ENCODE measurements at regions not wholly inside any gene's neighbourhood (a gene's known extent, or its start where the extent isn't known, plus 50 kb on each side); places are given as distances from the start of the nearest gene placed in this dataset.

- no peak overlapping the region for H3K27ac ChIP-seq (replicated peaks in 1 of 4)
- peaks cover 0 to 10% (median 0%) of the 10 kb centered on the region in 4 donors for H3K9me3 ChIP-seq
- peaks cover 0 to 5% (median 0%) of the 10 kb centered on the region in 4 donors for H3K4me1 ChIP-seq
- no peak for DNase-seq (ENCODE audit: extremely low spot score)
- 73% methylated on average over 6 of the region's 6 CpGs for WGBS
- H3K36me3 ChIP-seq, result no peaks in the 10 kb centered on the region
- H3K27me3 ChIP-seq, result peaks cover 0 to 55% (median 0%) of the 10 kb centered on the region in 4 donors
- intact Hi-C loops (cut with DNase I), result no loop called here
- TF ChIP-seq POLR2AphosphoS5 (IDR thresholded peaks at IDR 0.05) (no peak), EP300 (IDR thresholded peaks at IDR 0.05) (no peak), POLR2A (IDR thresholded peaks at IDR 0.05; ENCODE audit: low read depth) (no peak), CTCF (IDR thresholded peaks at IDR 0.05) (no peak)
- H3K4me3 ChIP-seq, result no peak overlapping the region
Measured at GRCh38 chr13:111462944-111463343, 142.5 kb downstream of the TEX29 start.

- TF ChIP-seq EP300 (IDR thresholded peaks at IDR 0.05), result no peak
- TF ChIP-seq POLR2A (IDR thresholded peaks at IDR 0.05; ENCODE audit: low read depth), result no peak
- TF ChIP-seq CTCF (IDR thresholded peaks at IDR 0.05), result no peak
- no peak for TF ChIP-seq POLR2AphosphoS5 (IDR thresholded peaks at IDR 0.05)
- no peak for DNase-seq (ENCODE audit: extremely low spot score)
- 78% methylated on average over 7 of the region's 7 CpGs for WGBS
- H3K27me3 ChIP-seq, result peaks cover 0 to 56% (median 0%) of the 10 kb centered on the region in 4 donors
- H3K9me3 ChIP-seq, result peaks cover 0 to 10% (median 0%) of the 10 kb centered on the region in 4 donors
- intact Hi-C loops (cut with DNase I), result no loop called here
- no peak overlapping the region for H3K27ac ChIP-seq (replicated peaks in 1 of 4)
- no peaks in the 10 kb centered on the region for H3K4me1 ChIP-seq
- no peak overlapping the region for H3K4me3 ChIP-seq
- H3K36me3 ChIP-seq, result no peaks in the 10 kb centered on the region
Measured at GRCh38 chr13:111467111-111467890, 146.9 kb downstream of the TEX29 start.

GRCh38 chr13:111468037-111468959 is 147.9 kb downstream of the TEX29 start:
- DNase-seq (ENCODE audit: extremely low spot score), result no peak
- intact Hi-C loops (cut with DNase I), result no loop called here
- H3K9me3 ChIP-seq, result peaks cover 0 to 10% (median 0%) of the 10 kb centered on the region in 4 donors
- H3K27ac ChIP-seq (replicated peaks in 1 of 4), result no peak overlapping the region
- H3K4me3 ChIP-seq, result no peak overlapping the region
- H3K4me1 ChIP-seq, result no peaks in the 10 kb centered on the region
- H3K36me3 ChIP-seq, result no peaks in the 10 kb centered on the region
- no peak for TF ChIP-seq CTCF (IDR thresholded peaks at IDR 0.05)
- TF ChIP-seq POLR2A (IDR thresholded peaks at IDR 0.05; ENCODE audit: low read depth), result no peak
- TF ChIP-seq POLR2AphosphoS5 (IDR thresholded peaks at IDR 0.05), result no peak
- TF ChIP-seq EP300 (IDR thresholded peaks at IDR 0.05), result no peak
- peaks cover 0 to 60% (median 0%) of the 10 kb centered on the region in 4 donors for H3K27me3 ChIP-seq
- WGBS, result 88% methylated on average over 23 of the region's 23 CpGs

GRCh38 chr13:111469450-111469849 is 149.0 kb downstream of the TEX29 start:
- Histone ChIP-seq H3K27ac (replicated peaks in 1 of 4) (no peak overlapping the region), H3K4me3 (no peak overlapping the region), H3K4me1 (no peaks in the 10 kb centered on the region), H3K27me3 (peaks cover 0 to 65% (median 0%) of the 10 kb centered on the region in 4 donors), H3K9me3 (peaks cover 0 to 10% (median 0%) of the 10 kb centered on the region in 4 donors), H3K36me3 (no peaks in the 10 kb centered on the region)
- TF ChIP-seq CTCF (IDR thresholded peaks at IDR 0.05) (no peak), POLR2A (IDR thresholded peaks at IDR 0.05; ENCODE audit: low read depth) (no peak), POLR2AphosphoS5 (IDR thresholded peaks at IDR 0.05) (no peak), EP300 (IDR thresholded peaks at IDR 0.05) (no peak)
- intact Hi-C loops (cut with DNase I), result no loop called here
- DNase-seq (ENCODE audit: extremely low spot score), result no peak
- WGBS, result 75% methylated on average over 4 of the region's 5 CpGs

Measured in esophagus muscularis mucosa (tissue), 4 donors.